ENCODE measurements at regions not wholly inside any gene's neighbourhood (a gene's known extent, or its start where the extent isn't known, plus 50 kb on each side); places are given as distances from the start of the nearest gene placed in this dataset.

- H2BK5ac ChIP-seq (ENCODE audit: low read depth, low read length, poor library complexity, severe bottlenecking): no peak overlapping the region
- H3K9me1 ChIP-seq (ENCODE audit: insufficient read depth, low read length): no peaks in the 10 kb centered on the region
- POLR2A ChIA-PET (ENCODE audit: unreplicated experiment): no interaction called here
- intact Hi-C loops (cut with micrococcal nuclease) (no loop called here), in situ Hi-C loops (cut with MboI; ENCODE audit: low sequenced_read_pairs) (no loop called here), dilution Hi-C loops (cut with HindIII; ENCODE audit: low sequenced_read_pairs, unreplicated experiment) (no loop called here)
- no peak overlapping the region for H2AFZ ChIP-seq (replicated peaks; ENCODE audit: low read length, poor library complexity)
- no peak overlapping the region for H3K9ac ChIP-seq (ENCODE audit: low read depth, low read length)
- no peak overlapping the region for H4K8ac ChIP-seq (ENCODE audit: low read depth in 2 of 2, low read length in 2 of 2)
- H3K18ac ChIP-seq (ENCODE audit: low read depth, low read length): no peak overlapping the region
- no peaks in the 10 kb centered on the region for H4K20me1 ChIP-seq (ENCODE audit: insufficient read depth, low read length)
- no peak overlapping the region for H3K14ac ChIP-seq (replicated peaks; ENCODE audit: low read depth, low read length)
- BruUV-seq (replicated peaks): no TSS peak
- ATAC-seq (ENCODE audit: low read depth): no peak
- H3K4ac ChIP-seq (ENCODE audit: low read depth, low read length): no peak overlapping the region
- H2BK15ac ChIP-seq (ENCODE audit: low read depth, low read length): no peak overlapping the region
- no peak overlapping the region for H2BK20ac ChIP-seq (ENCODE audit: low read depth, low read length)
- no peak overlapping the region for H4K91ac ChIP-seq (ENCODE audit: insufficient read depth, low read depth, low read length)
- no peaks in the 10 kb centered on the region for H3K36me3 ChIP-seq (ENCODE audit: control insufficient read depth, insufficient read depth, low read length)
- H4K5ac ChIP-seq (ENCODE audit: low read depth, low read length): no peak overlapping the region
- no peak overlapping the region for H2AK9ac ChIP-seq (replicated peaks; ENCODE audit: low read depth, low read length, poor library complexity)
- WGBS, 2 experiments (ENCODE audit: extremely low coverage in 2 of 2, insufficient read length in 1 of 2): no CpG with 5 or more reads among the region's 1 CpG
- no peak for DNase-seq
- H2AK5ac ChIP-seq (ENCODE audit: low read depth, low read length): no peak overlapping the region
- no peak overlapping the region for H2BK120ac ChIP-seq (ENCODE audit: low read depth, low read length)
- no peaks in the 10 kb centered on the region for H3K27me3 ChIP-seq (ENCODE audit: control insufficient read depth, insufficient read depth, low read length)
- H3K27ac ChIP-seq (ENCODE audit: insufficient read depth, low read length): no peak overlapping the region
- no peak overlapping the region for H3K56ac ChIP-seq (ENCODE audit: extremely low read depth, insufficient read depth, low read length)
- H3K9me3 ChIP-seq (ENCODE audit: control insufficient read depth, insufficient read depth, low read length): no peaks in the 10 kb centered on the region
- H3K4me3 ChIP-seq (ENCODE audit: insufficient read depth, low read depth, low read length): no peak overlapping the region
- CTCF ChIA-PET: no interaction called here
- no peak overlapping the region for H3K23ac ChIP-seq (ENCODE audit: low read depth, low read length)
- TF ChIP-seq SMC3 (IDR thresholded peaks at IDR 0.05; ENCODE audit: low read depth, low read length) (no peak), MAZ (IDR thresholded peaks at IDR 0.05; ENCODE audit: borderline replicate concordance, low read depth, low read length) (no peak), BHLHE40 (IDR thresholded peaks at IDR 0.05; ENCODE audit: low read depth, low read length) (no peak)
- TF ChIP-seq, protein P1, sequence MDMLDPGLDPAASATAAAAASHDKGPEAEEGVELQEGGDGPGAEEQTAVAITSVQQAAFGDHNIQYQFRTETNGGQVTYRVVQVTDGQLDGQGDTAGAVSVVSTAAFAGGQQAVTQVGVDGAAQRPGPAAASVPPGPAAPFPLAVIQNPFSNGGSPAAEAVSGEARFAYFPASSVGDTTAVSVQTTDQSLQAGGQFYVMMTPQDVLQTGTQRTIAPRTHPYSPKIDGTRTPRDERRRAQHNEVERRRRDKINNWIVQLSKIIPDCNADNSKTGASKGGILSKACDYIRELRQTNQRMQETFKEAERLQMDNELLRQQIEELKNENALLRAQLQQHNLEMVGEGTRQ (IDR thresholded peaks at IDR 0.05; ENCODE audit: low read depth, low read length): no peak
- H3K4me1 ChIP-seq (ENCODE audit: control insufficient read depth, insufficient read depth, low read length): no peaks in the 10 kb centered on the region
- no peaks in the 10 kb centered on the region for H3K79me1 ChIP-seq (ENCODE audit: low read depth in 1 of 2, low read length in 2 of 2)
- H3K4me2 ChIP-seq (ENCODE audit: low read depth, low read length): no peak overlapping the region
Observed at GRCh38 chr7:15995027-15995426, 308.5 kb upstream of the MEOX2 start.
